WTC11 (cell line): ENCODE measurements at regions not wholly inside any gene's neighbourhood (a gene's known extent, or its start where the extent isn't known, plus 50 kb on each side); places are given as distances from the start of the nearest gene placed in this dataset.

Source experiments
- ATAC-seq: fragments of 200-7000 bp; cut with Tn5 transposase; 2 replicates; pipeline ENCODE4 v1.10.0; 2021; ENCODE audit warnings: mild to moderate bottlenecking, moderate library complexity
- CTCF ChIA-PET: fragments of 300-600 bp; sonication (Branson Sonifier 250); formaldehyde crosslinking; loops from one replicate; lab custom pipeline; 2021; ENCODE audit warnings: antibody characterized with exemption; lab: Charles Lee
- POLR2A ChIA-PET: fragments of 350-600 bp; sonication (Branson Sonifier 250); formaldehyde crosslinking; loops from one replicate; lab custom pipeline; 2021; ENCODE audit warnings: antibody characterized with exemption; lab: Charles Lee
- DNase-seq: peaks from one replicate; pipeline ENCODE4 v3.0.0; 2021; ENCODE audit warnings: low spot score
- H3K27ac Mint-ChIP-seq: 2 replicates; pipeline ENCODE4 v1.8.0; 2021; ENCODE audit warnings: mixed read lengths
- H3K27me3 Mint-ChIP-seq: 2 replicates; pipeline ENCODE4 v1.8.0; 2021; ENCODE audit warnings: low read depth, mild to moderate bottlenecking, moderate library complexity, mixed read lengths
- H3K36me3 Mint-ChIP-seq: 2 replicates; pipeline ENCODE4 v1.8.0; 2021; ENCODE audit warnings: mixed read lengths
- H3K4me1 Mint-ChIP-seq: 2 replicates; pipeline ENCODE4 v1.8.0; 2022; ENCODE audit warnings: mixed read lengths
- H3K4me3 Mint-ChIP-seq: 2 replicates; pipeline ENCODE4 v1.8.0; 2021; ENCODE audit warnings: mild to moderate bottlenecking, moderate library complexity, mixed read lengths
- H3K9me3 Mint-ChIP-seq: 2 replicates; pipeline ENCODE4 v1.8.0; 2021; ENCODE audit warnings: mixed read lengths
- AR ChIP-seq: fragments of 250-450 bp; sonication (Bioruptor Pico); IDR thresholded peaks from 2 replicates; pipeline ENCODE4 v1.9.0; 2021; ENCODE audit warnings: mild to moderate bottlenecking
- E2F4 ChIP-seq: sonication (generic); formaldehyde crosslinking; IDR thresholded peaks from 2 replicates; pipeline ENCODE4 v1.8.1; 2022; ENCODE audit warnings: low read depth, mild to moderate bottlenecking, moderate library complexity, missing genetic modification reagents, borderline replicate concordance
- EMX1 ChIP-seq: fragments of 250-450 bp; sonication (Bioruptor Pico); IDR thresholded peaks from 2 replicates; pipeline ENCODE4 v1.8.0; 2021; ENCODE audit warnings: mild to moderate bottlenecking
- MLX ChIP-seq: sonication (generic); formaldehyde crosslinking; IDR thresholded peaks from 2 replicates; pipeline ENCODE4 v1.8.1; 2023; ENCODE audit warnings: mild to moderate bottlenecking, missing genetic modification reagents, moderate library complexity
- SP1 ChIP-seq: sonication (generic); formaldehyde crosslinking; conservative IDR thresholded peaks from 2 replicates; pipeline ENCODE4 v1.8.1; 2022; ENCODE audit warnings: missing genetic modification reagents
- USF1 ChIP-seq: sonication (generic); formaldehyde crosslinking; IDR thresholded peaks from 2 replicates; pipeline ENCODE4 v1.8.0; 2022; ENCODE audit warnings: mild to moderate bottlenecking, missing genetic modification reagents
- ZBTB21 ChIP-seq: sonication (generic); formaldehyde crosslinking; IDR thresholded peaks from 2 replicates; pipeline ENCODE4 v1.8.1; 2023; ENCODE audit warnings: mild to moderate bottlenecking, missing genetic modification reagents, borderline replicate concordance
- ZBTB43 ChIP-seq: sonication (generic); formaldehyde crosslinking; IDR thresholded peaks from 2 replicates; pipeline ENCODE4 v1.8.1; 2023; ENCODE audit warnings: mild to moderate bottlenecking, missing genetic modification reagents
- ZNF317 ChIP-seq: sonication (generic); formaldehyde crosslinking; IDR thresholded peaks from 2 replicates; pipeline ENCODE4 v1.8.1; 2023; ENCODE audit warnings: low read depth, mild to moderate bottlenecking, moderate library complexity, missing genetic modification reagents, borderline replicate concordance
- ZNF416 ChIP-seq: fragments of 250-450 bp; sonication (Bioruptor Pico); IDR thresholded peaks from 2 replicates; pipeline ENCODE4 v1.9.0; 2021; ENCODE audit warnings: mild to moderate bottlenecking, inconsistent platforms
- ZNF671 ChIP-seq: fragments of 250-450 bp; sonication (Bioruptor Pico); IDR thresholded peaks from 2 replicates; pipeline ENCODE4 v1.8.0; 2021; ENCODE audit warnings: mild to moderate bottlenecking
- TF ChIP-seq, protein P1 (sequence below): fragments of 250-450 bp; sonication (Bioruptor Pico); IDR thresholded peaks from 2 replicates; pipeline ENCODE4 v1.9.0; 2021; ENCODE audit warnings: mild to moderate bottlenecking, borderline replicate concordance
- TF ChIP-seq, protein P2 (sequence below): sonication (generic); formaldehyde crosslinking; IDR thresholded peaks from 2 replicates; pipeline ENCODE4 v1.8.0; 2023; ENCODE audit warnings: missing genetic modification reagents, mild to moderate bottlenecking, borderline replicate concordance

DNA sequence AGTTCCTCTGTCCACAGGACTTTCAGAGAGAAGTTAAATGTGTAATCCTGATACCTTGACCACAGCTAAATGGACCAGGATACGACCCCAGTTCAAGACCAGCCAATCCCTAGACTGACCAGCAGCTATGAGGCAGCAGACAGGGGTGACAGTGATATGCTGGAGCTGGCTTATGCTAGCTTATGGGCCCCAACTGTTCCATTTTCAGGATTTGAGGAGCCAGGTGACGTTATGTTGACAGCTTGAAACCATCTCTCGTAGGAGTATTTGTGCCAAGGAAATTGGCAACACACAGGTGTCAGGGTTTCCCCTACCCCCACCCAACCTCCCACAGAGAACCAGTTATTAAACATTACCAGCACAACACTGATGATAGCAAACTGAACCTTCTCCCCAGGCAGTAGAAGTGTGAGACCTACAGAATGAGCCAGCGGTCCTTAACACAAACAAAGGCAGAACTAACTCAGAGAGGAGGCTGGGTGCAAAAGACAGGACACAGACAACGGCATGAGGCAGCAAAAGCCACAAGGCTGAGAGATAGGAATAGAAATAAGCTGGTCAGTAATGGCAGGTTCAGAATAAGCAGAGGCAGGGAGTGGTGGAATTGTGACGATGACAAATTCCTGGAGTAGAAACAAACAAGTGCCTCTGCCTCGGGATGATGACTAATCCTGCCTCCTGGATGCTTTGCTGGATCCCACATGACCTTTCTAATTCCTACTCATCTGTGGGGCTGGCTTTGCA is 85.6 kb upstream of the CPEB2 start (continued):
- TF ChIP-seq, protein P1, sequence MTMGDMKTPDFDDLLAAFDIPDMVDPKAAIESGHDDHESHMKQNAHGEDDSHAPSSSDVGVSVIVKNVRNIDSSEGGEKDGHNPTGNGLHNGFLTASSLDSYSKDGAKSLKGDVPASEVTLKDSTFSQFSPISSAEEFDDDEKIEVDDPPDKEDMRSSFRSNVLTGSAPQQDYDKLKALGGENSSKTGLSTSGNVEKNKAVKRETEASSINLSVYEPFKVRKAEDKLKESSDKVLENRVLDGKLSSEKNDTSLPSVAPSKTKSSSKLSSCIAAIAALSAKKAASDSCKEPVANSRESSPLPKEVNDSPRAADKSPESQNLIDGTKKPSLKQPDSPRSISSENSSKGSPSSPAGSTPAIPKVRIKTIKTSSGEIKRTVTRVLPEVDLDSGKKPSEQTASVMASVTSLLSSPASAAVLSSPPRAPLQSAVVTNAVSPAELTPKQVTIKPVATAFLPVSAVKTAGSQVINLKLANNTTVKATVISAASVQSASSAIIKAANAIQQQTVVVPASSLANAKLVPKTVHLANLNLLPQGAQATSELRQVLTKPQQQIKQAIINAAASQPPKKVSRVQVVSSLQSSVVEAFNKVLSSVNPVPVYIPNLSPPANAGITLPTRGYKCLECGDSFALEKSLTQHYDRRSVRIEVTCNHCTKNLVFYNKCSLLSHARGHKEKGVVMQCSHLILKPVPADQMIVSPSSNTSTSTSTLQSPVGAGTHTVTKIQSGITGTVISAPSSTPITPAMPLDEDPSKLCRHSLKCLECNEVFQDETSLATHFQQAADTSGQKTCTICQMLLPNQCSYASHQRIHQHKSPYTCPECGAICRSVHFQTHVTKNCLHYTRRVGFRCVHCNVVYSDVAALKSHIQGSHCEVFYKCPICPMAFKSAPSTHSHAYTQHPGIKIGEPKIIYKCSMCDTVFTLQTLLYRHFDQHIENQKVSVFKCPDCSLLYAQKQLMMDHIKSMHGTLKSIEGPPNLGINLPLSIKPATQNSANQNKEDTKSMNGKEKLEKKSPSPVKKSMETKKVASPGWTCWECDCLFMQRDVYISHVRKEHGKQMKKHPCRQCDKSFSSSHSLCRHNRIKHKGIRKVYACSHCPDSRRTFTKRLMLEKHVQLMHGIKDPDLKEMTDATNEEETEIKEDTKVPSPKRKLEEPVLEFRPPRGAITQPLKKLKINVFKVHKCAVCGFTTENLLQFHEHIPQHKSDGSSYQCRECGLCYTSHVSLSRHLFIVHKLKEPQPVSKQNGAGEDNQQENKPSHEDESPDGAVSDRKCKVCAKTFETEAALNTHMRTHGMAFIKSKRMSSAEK (CRISPR knock-in tag), result no peak
- no peak for TF ChIP-seq E2F4 (CRISPR knock-in tag)

DNA sequence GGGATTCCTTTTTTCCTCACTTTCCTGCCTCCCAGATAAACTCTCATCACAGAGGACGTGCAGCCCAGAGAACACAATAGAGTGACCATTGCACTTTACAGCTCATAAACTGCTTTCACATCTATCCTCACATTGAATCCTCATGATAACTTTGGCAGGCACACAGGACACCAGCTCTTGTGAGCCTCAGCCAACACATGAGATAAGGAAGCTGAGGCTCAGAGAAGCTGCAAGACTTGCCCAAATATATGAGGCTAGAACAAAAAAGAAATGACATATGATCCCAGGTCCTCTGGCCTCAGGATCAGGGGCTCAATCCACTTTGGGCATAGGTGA is 85.0 kb upstream of the CPEB2 start:
- H3K27ac Mint-ChIP-seq, result no peak overlapping the region
- no peaks in the 10 kb centered on the region for H3K27me3 Mint-ChIP-seq
- TF ChIP-seq SP1, result no peak
- ATAC-seq (no peak), DNase-seq (no peak)
- H3K4me3 Mint-ChIP-seq, result no peak overlapping the region
- no peaks in the 10 kb centered on the region for H3K4me1 Mint-ChIP-seq
- POLR2A ChIA-PET, result no interaction called here
- no peaks in the 10 kb centered on the region for H3K36me3 Mint-ChIP-seq
- CTCF ChIA-PET, result no interaction called here
- peaks cover 16% of the 10 kb centered on the region for H3K9me3 Mint-ChIP-seq

GRCh38 chr4:14918336-14918735 is 83.9 kb upstream of the CPEB2 start:
- DNase-seq, result no peak
- ChIA-PET CTCF (no interaction called here), POLR2A (no interaction called here)
- peaks cover 12% of the 10 kb centered on the region; the same call in 1 of the 2 replicates for H3K9me3 Mint-ChIP-seq
- no peaks in the 10 kb centered on the region for H3K4me1 Mint-ChIP-seq
- TF ChIP-seq EMX1 (CRISPR knock-in tag), result no peak
- TF ChIP-seq MLX (CRISPR knock-in tag), result no peak
- no peak for TF ChIP-seq SP1
- no peaks in the 10 kb centered on the region for H3K27me3 Mint-ChIP-seq
- ATAC-seq, result no peak
- no peak overlapping the region for H3K27ac Mint-ChIP-seq
- H3K36me3 Mint-ChIP-seq, result no peaks in the 10 kb centered on the region
- H3K4me3 Mint-ChIP-seq, result no peak overlapping the region

GRCh38 chr4:14919785-14920184 is 82.5 kb upstream of the CPEB2 start:
- no peak for ATAC-seq
- POLR2A ChIA-PET, result no interaction called here
- Mint-ChIP-seq H3K27ac (no peak overlapping the region), H3K4me3 (no peak overlapping the region), H3K36me3 (no peaks in the 10 kb centered on the region), H3K9me3 (peaks cover 12% of the 10 kb centered on the region; the same call in 1 of the 2 replicates), H3K4me1 (no peaks in the 10 kb centered on the region), H3K27me3 (no peaks in the 10 kb centered on the region)
- DNase-seq, result no peak
- CTCF ChIA-PET, result interaction anchor here (1.2 kb wide), 1 partner anchor 17 kb away, joined by 3 read pairs; no protein-coding TSS in a partner anchor
- TF ChIP-seq ZBTB43 (CRISPR knock-in tag) (no peak), ZBTB21 (no peak), ZNF416 (no peak), ZNF671 (CRISPR knock-in tag) (no peak), USF1 (CRISPR knock-in tag) (no peak), ZNF317 (CRISPR knock-in tag) (no peak), AR (CRISPR knock-in tag) (no peak)
- TF ChIP-seq, protein P2, sequence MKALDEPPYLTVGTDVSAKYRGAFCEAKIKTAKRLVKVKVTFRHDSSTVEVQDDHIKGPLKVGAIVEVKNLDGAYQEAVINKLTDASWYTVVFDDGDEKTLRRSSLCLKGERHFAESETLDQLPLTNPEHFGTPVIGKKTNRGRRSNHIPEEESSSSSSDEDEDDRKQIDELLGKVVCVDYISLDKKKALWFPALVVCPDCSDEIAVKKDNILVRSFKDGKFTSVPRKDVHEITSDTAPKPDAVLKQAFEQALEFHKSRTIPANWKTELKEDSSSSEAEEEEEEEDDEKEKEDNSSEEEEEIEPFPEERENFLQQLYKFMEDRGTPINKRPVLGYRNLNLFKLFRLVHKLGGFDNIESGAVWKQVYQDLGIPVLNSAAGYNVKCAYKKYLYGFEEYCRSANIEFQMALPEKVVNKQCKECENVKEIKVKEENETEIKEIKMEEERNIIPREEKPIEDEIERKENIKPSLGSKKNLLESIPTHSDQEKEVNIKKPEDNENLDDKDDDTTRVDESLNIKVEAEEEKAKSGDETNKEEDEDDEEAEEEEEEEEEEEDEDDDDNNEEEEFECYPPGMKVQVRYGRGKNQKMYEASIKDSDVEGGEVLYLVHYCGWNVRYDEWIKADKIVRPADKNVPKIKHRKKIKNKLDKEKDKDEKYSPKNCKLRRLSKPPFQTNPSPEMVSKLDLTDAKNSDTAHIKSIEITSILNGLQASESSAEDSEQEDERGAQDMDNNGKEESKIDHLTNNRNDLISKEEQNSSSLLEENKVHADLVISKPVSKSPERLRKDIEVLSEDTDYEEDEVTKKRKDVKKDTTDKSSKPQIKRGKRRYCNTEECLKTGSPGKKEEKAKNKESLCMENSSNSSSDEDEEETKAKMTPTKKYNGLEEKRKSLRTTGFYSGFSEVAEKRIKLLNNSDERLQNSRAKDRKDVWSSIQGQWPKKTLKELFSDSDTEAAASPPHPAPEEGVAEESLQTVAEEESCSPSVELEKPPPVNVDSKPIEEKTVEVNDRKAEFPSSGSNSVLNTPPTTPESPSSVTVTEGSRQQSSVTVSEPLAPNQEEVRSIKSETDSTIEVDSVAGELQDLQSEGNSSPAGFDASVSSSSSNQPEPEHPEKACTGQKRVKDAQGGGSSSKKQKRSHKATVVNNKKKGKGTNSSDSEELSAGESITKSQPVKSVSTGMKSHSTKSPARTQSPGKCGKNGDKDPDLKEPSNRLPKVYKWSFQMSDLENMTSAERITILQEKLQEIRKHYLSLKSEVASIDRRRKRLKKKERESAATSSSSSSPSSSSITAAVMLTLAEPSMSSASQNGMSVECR (CRISPR knock-in tag), result no peak
